Stimulated activated CD8-positive, alpha-beta memory T cell treated with anti-CD3 and anti-CD28 coated beads, Interleukin-12 subunit alpha, Interleukin-12 subunit beta, amount 100 ng/mL, for 4 hours (primary cell): ENCODE measurements at regions not wholly inside any gene's neighbourhood (a gene's known extent, or its start where the extent isn't known, plus 50 kb on each side); places are given as distances from the start of the nearest gene placed in this dataset.

Source experiments
- DNase-seq: peaks from one replicate; pipeline ENCODE4 v3.0.0-alpha.2; 2020; ENCODE audit warnings: low read depth

DNA sequence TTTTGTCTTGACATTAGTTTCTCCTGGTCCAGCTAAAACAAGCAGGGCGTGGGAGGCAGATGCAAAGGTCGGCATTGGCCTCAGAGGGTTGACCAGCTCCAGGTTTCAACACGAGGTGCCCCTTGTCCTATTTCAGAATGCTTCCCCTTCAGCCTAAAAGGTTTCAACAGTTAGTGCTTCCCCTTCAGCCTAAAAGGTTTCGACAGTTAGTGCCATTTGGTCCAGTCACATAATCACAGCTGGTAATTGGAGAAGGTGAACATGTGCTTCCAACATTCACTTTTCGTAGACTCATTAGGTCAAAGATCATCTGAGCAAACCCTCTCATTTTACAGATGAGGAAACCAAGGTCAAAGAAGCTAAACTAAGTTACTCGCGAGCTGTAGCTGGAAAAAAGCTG is 270.3 kb upstream of the MAP3K1 start:
- no peak for DNase-seq

DNA sequence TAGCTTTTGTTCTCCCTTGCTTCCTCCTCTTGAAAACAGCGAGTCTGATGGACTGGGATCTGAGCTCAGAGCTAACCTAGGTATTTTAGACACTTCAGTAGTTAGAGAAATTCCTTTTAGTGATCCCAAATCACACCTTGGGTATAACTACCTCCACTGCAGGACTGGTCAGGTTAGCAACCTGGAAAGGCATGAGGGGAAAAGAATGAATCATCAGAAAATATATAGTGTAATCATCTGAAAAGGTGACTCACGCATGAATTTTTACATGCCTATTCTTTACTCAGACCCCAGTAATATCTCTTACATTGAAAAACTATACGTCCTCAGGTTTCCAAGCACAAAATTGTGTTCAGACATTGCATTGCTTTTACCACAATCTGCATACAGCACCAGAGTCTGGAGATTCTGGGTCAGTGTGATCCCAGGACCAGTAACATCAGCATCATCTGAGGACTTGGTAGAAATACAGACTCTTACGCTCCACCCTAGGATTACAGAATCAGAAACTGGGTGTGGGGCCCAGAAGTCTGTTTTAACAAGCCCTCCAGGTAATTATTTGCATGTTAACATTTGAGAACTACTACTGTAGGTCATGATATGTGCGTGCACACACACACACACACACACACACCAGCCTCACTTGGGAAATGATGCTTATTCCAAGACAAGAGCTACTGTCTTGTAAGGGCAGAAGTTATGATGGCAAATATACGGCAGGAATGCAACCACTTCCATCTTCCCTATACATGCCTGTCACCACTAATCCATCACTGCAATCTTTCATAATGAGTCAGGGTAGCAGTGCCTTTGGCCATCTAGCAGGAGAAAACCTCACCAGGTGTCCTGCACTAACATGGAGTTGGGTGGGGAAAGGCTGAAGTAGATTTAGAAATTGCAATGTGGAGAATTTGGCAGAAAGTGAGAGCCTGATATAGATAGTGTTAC is 271.6 kb upstream of the MAP3K1 start:
- no peak for DNase-seq

DNA sequence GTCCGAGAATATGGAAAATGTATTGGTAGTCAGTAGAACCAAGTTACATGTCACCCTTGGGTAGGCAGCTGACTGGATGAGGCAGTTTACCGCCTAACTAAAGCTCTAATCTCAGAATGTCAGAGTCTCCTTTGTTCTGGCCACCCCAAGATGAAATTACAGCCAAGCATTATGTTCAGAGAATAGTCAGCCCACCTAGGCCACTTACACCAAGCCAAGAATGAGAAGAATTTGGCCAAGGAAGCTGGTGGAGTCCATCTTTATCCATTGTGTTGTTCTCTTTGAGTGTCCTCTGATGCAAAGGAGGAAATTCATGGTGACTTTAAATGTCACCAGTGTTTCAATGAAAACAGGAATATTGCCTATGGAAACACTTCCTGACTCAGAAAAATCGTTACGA is 275.1 kb upstream of the MAP3K1 start:
- DNase-seq: no peak

DNA sequence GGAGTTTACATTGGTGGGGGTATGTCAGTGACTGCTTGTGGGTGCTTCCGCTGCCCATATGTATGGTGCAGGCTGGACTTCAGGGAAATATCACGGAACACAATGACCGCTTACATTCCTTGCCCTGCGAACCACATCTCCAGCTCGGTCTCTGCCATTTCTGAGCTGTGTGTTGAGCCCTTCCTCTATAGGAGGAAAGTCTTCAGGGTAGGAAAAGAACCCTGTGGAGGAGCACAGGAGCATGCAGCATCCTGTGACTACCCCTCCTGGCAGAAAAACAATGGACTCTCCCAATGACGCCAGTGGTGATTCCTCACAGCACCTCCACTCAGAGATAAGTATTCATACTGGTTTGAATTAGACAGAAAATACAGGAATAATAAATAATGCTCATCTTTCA is 276.8 kb upstream of the MAP3K1 start:
- DNase-seq: no peak

DNA sequence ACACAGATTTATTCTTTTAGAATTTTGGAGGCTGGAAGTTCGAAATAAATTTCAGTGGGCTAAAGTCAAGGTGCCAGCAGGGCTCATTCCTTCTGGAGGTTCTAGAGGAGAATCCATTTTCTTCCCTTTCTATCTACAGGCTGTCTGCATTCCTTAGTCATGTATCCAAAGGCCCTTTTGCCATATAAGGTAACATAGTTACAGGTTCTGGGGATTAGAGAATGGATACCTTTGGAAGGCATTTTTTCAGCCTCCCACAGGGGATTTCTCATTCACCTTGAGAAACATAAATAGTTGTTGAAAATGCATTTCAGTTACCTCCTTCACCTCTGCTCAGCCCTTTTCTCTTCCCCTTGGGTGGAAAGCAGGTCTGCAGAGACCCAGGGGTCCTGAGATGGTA is 280.0 kb upstream of the MAP3K1 start:
- no peak for DNase-seq

DNA sequence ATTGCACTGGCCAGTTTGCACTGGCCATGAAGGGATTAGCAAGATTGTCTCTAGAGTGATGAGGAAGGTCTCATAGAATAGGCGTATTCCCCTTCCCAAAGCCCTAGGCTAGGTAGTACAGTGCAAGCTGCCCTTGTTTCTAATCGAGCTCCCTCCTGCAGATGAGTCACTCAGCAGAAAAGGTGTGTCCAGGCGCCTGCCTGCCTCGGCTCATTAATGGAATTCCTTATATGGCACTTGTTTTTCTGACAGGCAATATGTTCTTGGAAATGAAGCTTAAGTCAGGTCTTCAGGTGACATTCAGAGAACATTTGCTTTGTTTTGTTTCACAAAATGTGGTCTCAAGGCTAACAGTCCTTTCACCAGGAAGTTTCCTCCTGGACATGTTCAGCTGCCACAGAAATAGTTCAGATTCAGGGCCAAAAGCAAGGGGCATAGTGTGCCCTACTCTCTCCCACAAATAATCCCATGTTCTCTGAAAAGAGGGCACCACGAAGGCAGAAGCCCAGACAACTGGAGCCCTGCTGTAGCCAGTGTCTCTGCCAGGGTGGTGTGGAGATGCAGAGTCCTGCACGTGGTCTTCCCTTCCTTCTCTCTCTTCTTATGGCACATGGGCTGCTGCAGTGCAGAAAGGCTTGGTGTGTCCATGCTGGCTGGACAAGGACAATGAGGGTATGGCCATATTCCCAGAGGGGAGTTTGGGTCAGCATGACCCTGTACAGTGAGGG is 281.1 kb upstream of the MAP3K1 start:
- DNase-seq: no peak

DNA sequence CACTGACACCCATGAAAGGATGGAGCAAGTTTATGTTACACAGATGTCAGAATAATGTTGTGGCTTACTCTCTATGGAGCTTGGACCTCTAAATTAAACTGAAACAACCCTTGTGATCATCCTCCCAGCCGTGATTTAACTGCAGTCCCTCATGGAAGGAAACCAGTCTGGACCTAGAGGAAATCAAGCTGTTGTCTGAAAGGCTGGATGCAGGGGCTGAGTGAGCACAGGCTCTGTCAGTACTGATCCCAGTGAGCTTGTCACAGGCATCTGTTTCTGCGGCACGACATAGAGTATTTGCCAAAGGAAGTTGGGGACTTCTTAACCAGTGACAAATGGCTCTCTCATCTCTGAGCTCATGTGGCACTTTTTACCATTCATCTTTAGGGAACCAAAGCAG is 282.9 kb upstream of the MAP3K1 start:
- DNase-seq: no peak

DNA sequence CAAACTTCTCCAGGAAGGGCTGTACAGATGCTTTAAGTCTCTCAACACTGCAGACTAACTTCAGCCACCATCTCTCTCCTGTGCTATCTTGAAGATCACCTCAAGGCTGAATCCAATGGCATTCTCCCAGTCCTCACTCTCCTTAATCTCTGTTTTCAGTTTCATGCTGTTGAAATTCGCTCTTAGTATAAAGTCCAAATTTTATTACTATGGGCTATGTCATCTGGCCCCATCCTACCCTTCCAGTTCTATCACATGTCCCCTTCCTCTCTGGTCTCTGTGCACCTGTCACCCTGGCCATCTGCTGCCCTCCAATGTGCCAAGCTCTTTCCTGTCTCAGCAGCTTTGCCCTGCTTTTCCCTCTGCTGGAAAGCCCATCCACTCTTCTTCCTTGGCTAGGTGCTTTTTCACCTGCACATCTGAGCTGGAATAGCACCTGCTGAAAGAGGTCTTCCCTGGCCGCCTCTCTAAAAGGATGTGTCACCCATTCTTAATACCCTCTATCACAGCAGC is 284.7 kb upstream of the MAP3K1 start:
- DNase-seq: no peak

DNA sequence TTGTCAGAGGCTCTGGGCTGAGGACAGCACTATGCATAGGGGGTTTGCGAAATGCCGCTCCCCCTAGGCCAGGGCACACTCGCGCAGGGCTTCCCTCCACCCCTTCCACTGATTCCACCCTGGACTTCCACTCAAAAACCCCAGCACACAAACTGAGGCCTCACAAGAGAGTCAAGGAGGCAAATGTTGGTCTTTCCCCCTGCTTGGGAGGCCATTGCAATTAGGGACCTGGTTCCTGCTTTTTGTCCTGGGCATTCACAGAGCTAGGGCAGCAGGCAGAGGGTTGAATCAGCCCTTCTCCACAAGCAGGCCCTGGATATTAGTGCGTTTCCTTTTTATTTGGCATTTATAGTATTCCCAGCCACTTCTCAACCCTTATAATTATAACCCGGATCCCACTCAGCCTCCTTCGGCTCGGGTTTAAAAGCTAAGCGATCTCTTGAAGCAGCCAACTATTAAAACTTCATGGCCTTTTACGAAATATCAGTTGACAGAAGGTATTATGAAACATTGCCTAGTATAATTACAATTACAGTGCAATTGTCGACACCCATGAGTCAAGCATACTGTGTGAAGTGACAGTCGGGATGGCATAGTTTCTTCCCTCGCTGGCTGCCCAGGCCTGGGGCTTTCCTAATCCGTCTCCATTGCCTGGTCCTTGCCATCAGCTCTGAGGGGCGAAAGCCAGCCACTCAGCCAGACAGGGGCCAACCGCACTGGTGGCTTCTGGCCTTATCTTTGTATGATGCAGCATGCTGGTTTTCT is 285.5 kb upstream of the MAP3K1 start:
- DNase-seq: no peak

DNA sequence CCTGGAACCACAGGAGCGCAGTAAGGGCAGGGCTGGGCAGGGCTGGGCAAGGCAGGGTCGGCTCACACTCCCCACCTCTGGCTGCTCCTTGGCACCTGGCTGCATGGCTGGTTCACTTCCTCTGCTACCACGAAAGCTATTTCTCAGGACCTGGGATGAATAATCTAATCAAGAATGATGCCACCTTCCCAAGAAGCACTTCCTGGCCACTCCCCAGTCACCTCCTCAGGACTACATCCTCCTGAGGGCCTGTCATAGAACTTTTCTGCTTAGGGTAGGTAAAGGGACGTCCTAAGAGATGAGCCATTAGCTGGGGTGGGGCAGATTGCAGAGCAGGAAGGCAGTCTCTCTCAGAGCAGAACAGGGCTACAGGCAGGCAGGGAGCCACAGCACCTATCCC is 288.2 kb upstream of the MAP3K1 start:
- no peak for DNase-seq

DNA sequence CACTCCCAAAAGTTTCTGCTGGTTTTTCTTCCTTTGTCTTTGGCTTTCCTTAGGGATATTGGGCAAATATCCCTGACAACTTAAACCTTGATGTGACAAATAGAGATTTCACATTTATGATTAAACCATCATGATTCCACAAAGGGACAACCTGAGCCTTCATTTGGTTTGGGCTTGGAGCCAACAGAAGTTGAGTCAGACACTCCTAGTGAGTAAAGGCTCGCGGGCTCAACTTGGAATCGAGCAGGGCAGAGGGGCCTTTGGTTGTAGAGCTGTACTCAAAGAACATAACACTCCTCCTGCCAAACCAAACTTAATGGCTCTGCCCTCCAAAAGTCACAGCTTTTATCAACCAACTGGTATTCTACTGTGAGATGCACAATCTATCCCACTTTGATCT is 290.2 kb upstream of the MAP3K1 start:
- no peak for DNase-seq

DNA sequence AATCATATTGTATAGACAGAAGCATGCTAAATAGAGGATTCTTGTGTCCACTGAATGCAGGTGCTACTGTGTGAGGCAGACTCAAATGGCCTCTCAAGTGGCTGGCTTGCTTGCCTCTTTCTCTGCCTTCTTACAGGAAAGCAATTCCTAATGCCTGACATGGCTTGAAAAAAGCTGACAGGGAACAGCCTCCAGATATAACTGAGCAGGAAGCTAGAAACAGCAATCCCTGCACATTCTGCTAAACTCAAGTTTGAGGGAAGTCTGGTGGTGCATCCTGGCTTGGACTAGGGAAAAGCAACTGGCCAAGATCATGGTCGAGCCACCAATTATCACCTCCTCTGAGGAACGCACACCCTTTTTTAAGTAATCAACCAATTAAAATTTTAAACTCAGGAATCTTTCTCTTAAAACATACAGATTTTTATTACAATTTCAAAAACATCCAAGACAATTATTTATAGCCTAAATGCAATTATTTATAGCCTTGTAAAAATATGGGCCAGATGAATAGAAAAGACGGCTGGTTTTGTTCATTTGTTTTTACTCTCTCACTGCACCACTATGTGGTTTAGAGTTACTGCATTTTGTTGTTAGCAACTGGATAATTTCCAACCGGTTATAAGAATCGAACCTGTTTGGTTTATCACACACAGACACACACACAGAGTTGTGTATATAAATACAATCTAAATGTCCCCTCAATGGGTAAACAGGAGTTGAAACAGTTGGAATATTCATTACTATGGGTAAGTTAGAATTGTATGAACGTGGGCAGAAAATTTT is 290.9 kb upstream of the ANKRD55 start:
- no peak for DNase-seq

DNA sequence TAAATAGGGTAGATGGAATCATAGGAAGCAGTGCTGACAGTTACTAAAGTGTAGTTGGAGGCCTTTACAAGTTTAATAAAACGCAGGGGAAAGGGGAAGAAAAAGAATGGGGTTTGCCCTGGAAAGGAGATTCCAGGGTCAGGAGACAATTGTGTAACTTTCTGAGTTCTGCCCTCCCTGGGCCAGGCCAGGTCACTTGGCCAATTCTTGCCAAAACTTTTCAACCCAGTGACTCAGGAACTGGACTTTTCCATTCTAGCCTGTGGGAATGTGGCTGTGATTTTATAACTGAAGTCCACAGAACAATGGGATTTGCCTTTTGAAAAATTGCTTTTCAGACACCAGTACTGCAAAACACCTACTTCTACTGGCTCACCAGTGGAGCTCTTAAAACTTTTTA is 289.8 kb upstream of the ANKRD55 start:
- DNase-seq: no peak

DNA sequence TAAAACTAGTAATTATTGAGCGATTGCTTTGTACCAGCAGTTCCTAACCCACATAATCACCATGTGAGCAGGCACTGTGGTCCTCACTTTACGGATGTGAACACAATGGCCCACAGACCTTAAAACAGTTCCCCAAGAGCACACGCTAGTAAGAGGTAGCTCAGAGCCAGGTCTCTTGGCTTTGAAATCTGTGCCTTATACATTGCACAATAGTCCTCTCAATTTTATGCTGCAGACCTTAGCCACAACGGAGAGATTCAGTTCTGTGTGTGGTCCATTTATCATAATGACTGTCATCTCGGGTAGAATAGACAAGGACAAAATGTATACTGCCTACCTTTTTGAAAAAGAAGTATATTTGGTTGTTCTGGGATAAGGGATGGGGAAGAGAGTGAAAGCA is 289.0 kb upstream of the ANKRD55 start:
- no peak for DNase-seq

DNA sequence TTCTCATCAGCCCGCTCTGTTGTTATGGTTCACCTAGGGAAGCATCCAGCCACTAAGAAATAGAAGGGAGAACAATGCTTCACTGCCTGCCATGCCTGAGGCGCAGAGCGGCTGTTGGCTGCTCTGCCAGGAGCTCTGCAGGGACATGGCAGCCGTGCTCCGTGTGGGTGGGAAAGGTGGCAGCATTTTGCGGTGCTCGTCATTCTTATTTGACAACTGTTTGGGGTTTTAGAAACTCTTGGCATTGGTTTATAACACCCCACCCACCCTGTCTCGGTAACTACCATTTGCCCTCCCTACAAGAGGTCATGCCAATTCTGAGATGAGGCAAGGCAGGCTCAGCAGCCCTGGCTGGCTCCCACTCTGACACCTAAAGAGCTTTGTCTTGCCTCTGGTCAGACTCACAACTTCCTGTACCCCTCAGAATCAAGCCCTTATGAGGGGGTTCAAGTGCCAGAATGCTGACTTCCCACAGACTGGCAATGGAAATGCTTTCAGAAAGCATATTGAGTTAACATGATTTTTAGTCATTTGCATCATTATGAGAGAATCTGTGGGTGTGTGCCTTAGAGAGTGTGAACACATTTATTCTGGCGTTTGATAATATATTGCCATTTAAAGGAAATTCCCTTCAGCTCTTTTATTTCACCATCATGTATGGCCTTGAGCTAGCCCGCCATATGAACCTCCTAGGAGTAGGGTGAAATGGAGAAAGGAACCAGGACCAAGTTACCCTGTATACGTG is 288.0 kb upstream of the ANKRD55 start:
- no peak for DNase-seq

DNA sequence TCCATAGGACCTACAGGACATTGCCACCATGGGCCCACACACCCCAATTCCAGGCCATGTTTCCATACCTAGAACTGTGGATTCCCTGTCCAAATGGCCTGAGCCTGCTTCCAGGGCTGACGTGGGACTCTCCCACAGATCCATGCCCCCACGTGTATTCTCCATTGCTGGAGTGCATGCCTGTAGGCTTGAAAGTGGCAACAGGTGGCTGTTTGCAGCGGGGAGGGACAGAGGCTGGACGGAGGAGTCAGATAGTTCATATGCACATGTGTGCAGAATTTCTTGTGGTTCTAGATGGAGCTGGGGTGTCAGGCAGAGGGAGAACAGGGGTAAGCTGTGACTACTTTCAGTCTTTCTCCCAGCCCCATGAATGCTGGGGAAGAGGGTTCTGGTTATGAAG is 285.7 kb upstream of the ANKRD55 start:
- DNase-seq: no peak

DNA sequence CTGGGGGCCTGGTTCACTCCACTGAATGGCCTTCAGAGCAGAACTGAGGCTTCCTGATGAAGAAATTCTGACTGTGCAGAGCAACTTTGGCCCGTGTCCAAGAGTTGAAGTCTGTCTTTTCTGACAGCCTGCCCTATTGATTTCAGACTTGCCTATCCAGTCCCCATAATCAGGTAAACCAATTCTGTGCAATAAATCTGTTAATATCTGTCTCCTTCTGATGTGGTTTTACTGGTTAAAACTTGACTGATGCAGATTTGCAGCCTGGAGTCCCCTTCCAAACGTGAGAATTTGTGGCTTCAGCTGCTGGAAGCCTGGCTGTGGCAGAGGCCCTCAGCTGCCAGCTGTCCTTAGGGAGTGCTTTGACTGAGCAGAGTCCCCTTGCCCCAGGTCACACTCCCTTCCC is 283.9 kb upstream of the ANKRD55 start:
- DNase-seq: no peak

DNA sequence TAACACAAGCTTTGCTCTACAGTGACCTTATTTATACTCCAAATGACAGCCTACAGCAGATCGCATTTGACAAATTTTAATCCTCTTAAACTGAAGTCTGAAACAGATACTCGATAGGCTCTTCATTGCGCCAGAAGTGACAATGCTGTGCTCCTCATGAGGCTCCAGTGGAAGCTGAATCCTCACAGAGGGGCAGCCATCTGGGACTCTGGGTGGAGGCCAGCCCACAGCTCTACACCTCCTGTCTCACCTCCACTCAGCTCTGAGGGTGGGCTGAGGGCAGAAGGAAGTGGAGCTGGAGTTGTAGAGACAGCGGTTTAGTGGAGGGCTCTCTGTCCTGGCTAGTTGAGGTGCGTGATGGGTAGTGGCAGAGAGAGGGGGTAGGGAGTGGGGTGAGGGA is 283.3 kb upstream of the ANKRD55 start:
- DNase-seq: no peak

DNA sequence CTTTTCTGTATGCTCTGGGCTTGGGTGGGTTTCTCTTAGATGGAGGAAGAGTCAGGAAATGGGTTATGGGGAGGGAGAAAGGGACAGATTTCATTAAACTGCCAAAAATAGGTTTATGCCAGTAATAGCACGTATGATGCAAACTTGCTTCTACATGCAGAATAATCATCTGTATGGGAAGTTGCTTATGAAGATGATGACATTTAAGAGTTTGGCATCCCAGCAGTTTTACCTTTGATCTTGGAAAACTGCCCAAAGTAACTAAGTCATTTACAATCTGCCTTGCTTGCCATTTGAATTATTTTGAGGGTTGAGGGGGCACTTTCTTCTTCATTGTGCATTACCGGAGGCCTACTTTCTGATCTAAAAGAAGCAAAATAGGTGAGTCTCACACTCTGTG is 282.9 kb upstream of the ANKRD55 start:
- no peak for DNase-seq

DNA sequence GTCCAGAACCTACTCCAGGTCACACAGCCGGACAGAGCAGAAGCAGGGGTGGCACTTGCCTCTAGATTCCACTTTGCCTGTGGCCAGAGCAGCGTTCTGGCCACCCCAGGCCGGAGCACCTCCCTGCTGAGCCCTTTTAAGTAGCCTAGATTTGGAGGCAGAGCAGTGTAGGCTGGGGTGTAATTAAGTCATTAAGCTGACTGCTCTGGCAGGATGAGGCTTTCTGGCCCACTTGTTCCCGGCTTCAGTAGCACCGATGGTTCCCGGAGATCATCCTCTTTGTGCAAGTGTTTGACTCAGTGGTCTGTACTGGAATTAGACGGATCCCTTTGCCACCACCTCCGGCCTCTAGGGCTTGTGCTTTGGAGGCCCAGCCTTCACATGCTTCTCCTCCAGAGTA is 281.9 kb upstream of the ANKRD55 start:
- DNase-seq: no peak

DNA sequence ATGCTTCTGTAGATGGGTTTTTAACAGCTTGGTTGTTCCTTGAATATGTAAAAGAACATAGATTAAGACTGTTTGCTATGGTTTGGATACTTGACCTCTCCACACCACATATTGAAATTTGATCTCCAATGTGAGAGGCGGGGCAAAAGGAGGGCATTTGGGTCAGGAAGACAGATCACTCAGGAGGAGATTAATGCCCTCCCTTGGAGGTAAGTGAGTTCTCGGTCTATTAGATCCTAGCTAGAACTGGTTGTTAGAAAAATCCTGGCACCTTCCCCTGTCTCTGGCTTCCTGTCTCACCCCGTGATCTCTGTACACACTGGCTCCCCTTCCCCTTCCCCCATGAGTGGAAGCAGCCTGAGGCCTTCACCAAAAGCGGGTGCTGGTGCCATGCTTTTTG is 281.1 kb upstream of the ANKRD55 start:
- no peak for DNase-seq
